H9 (cell line): ENCODE measurements at regions not wholly inside any gene's neighbourhood (a gene's known extent, or its start where the extent isn't known, plus 50 kb on each side); places are given as distances from the start of the nearest gene placed in this dataset.

ENCODE experiments used
- DNase-seq: peaks from one replicate; pipeline ENCODE4 v3.0.0-alpha.2; 2017
- H2AFZ ChIP-seq: one replicate; pipeline ENCODE4 v1.6.1; 2013; ENCODE audit warnings: mild to moderate bottlenecking, low read length, control low read depth, moderate library complexity
- H2AK5ac ChIP-seq: 2 replicates; pipeline ENCODE4 v1.6.1; 2013; ENCODE audit warnings: low read length, control low read depth, mixed read lengths; ENCODE audit not compliant: insufficient read length
- H2BK120ac ChIP-seq: one replicate; pipeline ENCODE4 v1.6.1; 2013; ENCODE audit warnings: low read depth, mild to moderate bottlenecking, low read length, control low read depth, inconsistent platforms; ENCODE audit not compliant: poor library complexity, severe bottlenecking
- H2BK12ac ChIP-seq: 2 replicates; pipeline ENCODE4 v1.6.1; 2013; ENCODE audit warnings: low read length, control low read depth, mixed read lengths, low read depth; ENCODE audit not compliant: insufficient read length
- H2BK15ac ChIP-seq: 2 replicates; pipeline ENCODE4 v1.6.1; 2013; ENCODE audit warnings: low read depth, low read length, control low read depth
- H2BK20ac ChIP-seq: one replicate; pipeline ENCODE4 v1.6.1; 2013; ENCODE audit warnings: low read depth, mild to moderate bottlenecking, low read length, control low read depth, inconsistent platforms; ENCODE audit not compliant: poor library complexity, severe bottlenecking
- H2BK5ac ChIP-seq: 2 replicates; pipeline ENCODE4 v1.6.1; 2013; ENCODE audit warnings: low read length, control low read depth, mixed read lengths; ENCODE audit not compliant: insufficient read length
- H3K14ac ChIP-seq: 2 replicates; pipeline ENCODE4 v1.6.1; 2013; ENCODE audit warnings: low read length, control low read depth; ENCODE audit not compliant: insufficient read depth
- H3K18ac ChIP-seq: 2 replicates; pipeline ENCODE4 v1.6.1; 2013; ENCODE audit warnings: low read depth, mild to moderate bottlenecking, mixed read lengths, low read length, control low read depth; ENCODE audit not compliant: insufficient read length
- H3K23ac ChIP-seq: 2 replicates; pipeline ENCODE4 v1.6.1; 2013; ENCODE audit warnings: low read length, control low read depth, mixed read lengths, low read depth; ENCODE audit not compliant: insufficient read length
- H3K23me2 ChIP-seq: 2 replicates; pipeline ENCODE4 v1.6.1; 2013; ENCODE audit warnings: low read depth, mild to moderate bottlenecking, mixed read lengths, low read length, control low read depth; ENCODE audit not compliant: insufficient read length, poor library complexity, severe bottlenecking
- H3K27ac ChIP-seq: 2 replicates; pipeline ENCODE4 v1.5.1; 2013; ENCODE audit warnings: low read length, control low read depth, mixed read lengths, low read depth; ENCODE audit not compliant: insufficient read length
- H3K27me3 ChIP-seq: 2 replicates; pipeline ENCODE4 v1.6.1; 2013; ENCODE audit warnings: low read length, control low read depth, inconsistent platforms; ENCODE audit not compliant: insufficient read depth
- H3K4ac ChIP-seq: 2 replicates; pipeline ENCODE4 v1.6.1; 2013; ENCODE audit warnings: low read depth, mild to moderate bottlenecking, control low read depth, inconsistent platforms, low read length, moderate library complexity
- H3K4me1 ChIP-seq: 2 replicates; pipeline ENCODE4 v1.6.1; 2013; ENCODE audit warnings: low read length, control low read depth, inconsistent platforms; ENCODE audit not compliant: insufficient read depth
- H3K4me2 ChIP-seq: 2 replicates; pipeline ENCODE4 v1.6.1; 2013; ENCODE audit warnings: low read length, control low read depth, mixed read lengths; ENCODE audit not compliant: insufficient read length, insufficient read depth
- H3K56ac ChIP-seq: 2 replicates; pipeline ENCODE4 v1.6.1; 2013; ENCODE audit warnings: low read depth, mild to moderate bottlenecking, mixed read lengths, low read length, control low read depth; ENCODE audit not compliant: insufficient read length
- H3K79me1 ChIP-seq: 2 replicates; pipeline ENCODE4 v1.6.1; 2013; ENCODE audit warnings: low read depth, mild to moderate bottlenecking, moderate library complexity, low read length, control low read depth, inconsistent platforms; ENCODE audit not compliant: insufficient read depth, poor library complexity, severe bottlenecking
- H3K79me2 ChIP-seq: 2 replicates; pipeline ENCODE4 v1.6.1; 2013; ENCODE audit warnings: low read length, control low read depth, inconsistent platforms; ENCODE audit not compliant: insufficient read depth
- H3K9ac ChIP-seq: 2 replicates; pipeline ENCODE4 v1.6.1; 2013; ENCODE audit warnings: low read length, control low read depth, mixed read lengths; ENCODE audit not compliant: insufficient read length; ENCODE audit errors: extremely low read depth
- H3K9me3 ChIP-seq: one replicate; pipeline ENCODE4 v1.6.1; 2013; ENCODE audit warnings: low read depth, low read length, inconsistent platforms; ENCODE audit not compliant: control insufficient read depth
- H3T11ph ChIP-seq: one replicate; pipeline ENCODE4 v1.6.1; 2013; ENCODE audit warnings: mild to moderate bottlenecking, low read length, control low read depth, inconsistent platforms
- H4K20me1 ChIP-seq: one replicate; pipeline ENCODE4 v1.6.1; 2013; ENCODE audit not compliant: control insufficient read depth, insufficient read length, insufficient read depth
- H4K5ac ChIP-seq: 2 replicates; pipeline ENCODE4 v1.6.1; 2013; ENCODE audit warnings: low read depth, mild to moderate bottlenecking, mixed read lengths, low read length, control low read depth; ENCODE audit not compliant: insufficient read length
- H4K8ac ChIP-seq: replicated peaks from 2 replicates; pipeline ENCODE4 v1.6.1; 2013; ENCODE audit warnings: low read length, control low read depth, mixed read lengths, low read depth; ENCODE audit not compliant: insufficient read length
- H4K91ac ChIP-seq: 2 replicates; pipeline ENCODE4 v1.6.1; 2013; ENCODE audit warnings: low read depth, mild to moderate bottlenecking, moderate library complexity, mixed read lengths, low read length, control low read depth; ENCODE audit not compliant: insufficient read length
- H3K27ac Mint-ChIP-seq, 3 experiments: 2 replicates in 2 of 3; 3 replicates in 1 of 3; pipeline ENCODE4 v1.8.0; 2020 to 2021; ENCODE audit warnings: mixed read lengths in 3 of 3, mild to moderate bottlenecking in 1 of 3, moderate library complexity in 1 of 3
- H3K27me3 Mint-ChIP-seq: 2 replicates; pipeline ENCODE4 v1.8.0; 2021; ENCODE audit warnings: low read depth, mild to moderate bottlenecking, moderate library complexity, mixed read lengths
- H3K36me3 Mint-ChIP-seq, 3 experiments: 2 replicates in 2 of 3; 3 replicates in 1 of 3; pipeline ENCODE4 v1.8.0; 2020 to 2021; ENCODE audit warnings: low read depth in 3 of 3, mixed read lengths in 3 of 3; ENCODE audit not compliant: insufficient read depth in 1 of 3
- H3K4me1 Mint-ChIP-seq, 2 experiments: 2 replicates each; pipeline ENCODE4 v1.8.0; 2020; ENCODE audit warnings: mixed read lengths in 2 of 2
- H3K4me3 Mint-ChIP-seq, 2 experiments: 2 replicates in 1 of 2; 3 replicates in 1 of 2; pipeline ENCODE4 v1.8.0; 2020 to 2021; ENCODE audit warnings: mild to moderate bottlenecking in 2 of 2, mixed read lengths in 2 of 2, moderate library complexity in 1 of 2
- H3K9me3 Mint-ChIP-seq, 2 experiments: 2 replicates in 1 of 2; 3 replicates in 1 of 2; pipeline ENCODE4 v1.8.0; 2020; ENCODE audit warnings: mild to moderate bottlenecking in 2 of 2, mixed read lengths in 2 of 2, moderate library complexity in 1 of 2
- CTCF ChIP-seq: fragments of 200-600 bp; sonication (generic); conservative IDR thresholded peaks from 3 replicates; pipeline ENCODE4 v1.8.0; 2021; ENCODE audit warnings: antibody characterized with exemption, mild to moderate bottlenecking
- WGBS: extraction: QIAGEN DNeasy Blood & Tissue Kit; methylation state at CpG from one replicate; pipeline ENCODE4 v1.1.7; 2013; ENCODE audit warnings: missing lambda C conversion rate, low lambda C conversion rate, mixed read lengths; ENCODE audit not compliant: insufficient read length; ENCODE audit errors: extremely low coverage; 5-methylcytosine and 5-hydroxymethylcytosine counted together

DNA sequence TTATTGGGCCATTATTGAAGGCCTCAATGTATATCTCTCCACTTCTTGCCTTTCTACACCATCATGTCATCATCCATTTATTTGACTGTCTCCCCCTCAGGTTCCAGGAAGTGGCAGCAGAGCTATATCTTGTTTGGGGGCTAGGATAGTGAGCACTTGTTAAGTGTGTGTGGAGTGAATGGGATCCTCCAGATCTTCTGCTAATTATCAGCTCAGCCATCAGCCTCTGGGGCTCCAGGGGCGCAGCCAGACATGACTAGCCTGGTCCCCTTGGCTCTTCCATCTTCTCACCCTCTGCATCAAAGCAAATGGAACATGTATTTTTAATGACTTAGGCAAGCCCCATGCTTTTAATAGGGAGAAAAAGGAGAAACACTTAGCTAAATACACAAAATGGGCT lies 176.5 kb downstream of the ARHGAP12 start:
- Histone ChIP-seq H3K56ac (no peak overlapping the region), H3K9me3 (no peaks in the 10 kb centered on the region), H3T11ph (no peak overlapping the region), H3K4me2 (no peak overlapping the region), H3K4me1 (peaks cover 21% of the 10 kb centered on the region; the same call in 1 of the 2 replicates), H3K23ac (no peak overlapping the region), H3K4ac (no peak overlapping the region), H2AK5ac (no peak overlapping the region), H4K8ac (no peak overlapping the region), H2AFZ (no peak overlapping the region), H2BK5ac (no peak overlapping the region), H3K79me2 (no peaks in the 10 kb centered on the region), H3K27ac (no peak overlapping the region), H4K91ac (no peak overlapping the region), H3K79me1 (no peaks in the 10 kb centered on the region), H2BK120ac (no peak overlapping the region), H3K9ac (no peak overlapping the region), H3K18ac (no peak overlapping the region), H2BK12ac (no peak overlapping the region), H2BK20ac (no peak overlapping the region), H3K14ac (no peak overlapping the region), H2BK15ac (no peak overlapping the region), H3K23me2 (no peaks in the 10 kb centered on the region), H4K5ac (no peak overlapping the region), H4K20me1 (no peaks in the 10 kb centered on the region), H3K27me3 (no peaks in the 10 kb centered on the region)
- Mint-ChIP-seq H3K9me3 (no peaks in the 10 kb centered on the region), H3K4me1 (peaks cover 35 to 38% of the 10 kb centered on the region in 2 experiments), H3K4me3 (no peak overlapping the region), H3K27me3 (no peaks in the 10 kb centered on the region), H3K36me3 (no peaks in the 10 kb centered on the region; a peak in 1 of 7 replicates), H3K27ac (no peak overlapping the region)
- WGBS: no CpG with 5 or more reads among the region's 1 CpG
- DNase-seq: no peak
- TF ChIP-seq CTCF: no peak
